SHP77 (cell line): ENCODE measurements at regions not wholly inside any gene's neighbourhood (a gene's known extent, or its start where the extent isn't known, plus 50 kb on each side); places are given as distances from the start of the nearest gene placed in this dataset.

ENCODE experiments used
- DNase-seq, 2 experiments: peaks; one replicate each; lab custom pipeline; 2025; lab: John Stamatoyannopoulos, UW

DNA sequence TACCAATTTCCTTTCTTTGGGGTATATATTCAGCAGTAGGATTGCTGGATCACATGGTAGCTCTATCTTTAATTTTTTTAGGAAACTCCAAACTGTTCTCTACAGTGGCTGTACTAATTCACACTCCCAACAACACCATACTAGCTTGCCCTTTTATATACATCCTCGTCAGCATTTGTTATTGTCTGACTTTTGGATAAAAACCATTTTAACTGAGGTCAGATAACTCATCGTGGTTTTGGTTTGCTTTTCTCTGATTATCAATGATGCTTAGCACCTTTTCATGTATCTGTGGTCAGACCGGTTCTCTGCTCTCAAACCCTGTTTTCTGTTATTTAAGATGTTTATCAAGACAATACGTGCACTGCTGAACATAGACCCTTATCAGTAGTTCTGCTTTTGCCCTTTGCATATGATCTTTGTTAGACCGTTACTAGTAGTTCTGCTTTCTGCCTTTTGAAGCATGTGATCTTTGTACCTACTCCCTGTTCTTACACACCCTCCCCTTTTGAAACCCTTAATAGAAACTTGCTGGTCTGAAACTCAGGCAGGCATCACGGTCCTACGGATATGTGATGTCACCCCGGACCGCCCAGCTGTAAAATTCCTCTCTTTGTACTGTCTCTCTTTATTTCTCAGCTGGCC, 474.3 kb downstream of the RSL24D1 start:
- no peak for DNase-seq

DNA sequence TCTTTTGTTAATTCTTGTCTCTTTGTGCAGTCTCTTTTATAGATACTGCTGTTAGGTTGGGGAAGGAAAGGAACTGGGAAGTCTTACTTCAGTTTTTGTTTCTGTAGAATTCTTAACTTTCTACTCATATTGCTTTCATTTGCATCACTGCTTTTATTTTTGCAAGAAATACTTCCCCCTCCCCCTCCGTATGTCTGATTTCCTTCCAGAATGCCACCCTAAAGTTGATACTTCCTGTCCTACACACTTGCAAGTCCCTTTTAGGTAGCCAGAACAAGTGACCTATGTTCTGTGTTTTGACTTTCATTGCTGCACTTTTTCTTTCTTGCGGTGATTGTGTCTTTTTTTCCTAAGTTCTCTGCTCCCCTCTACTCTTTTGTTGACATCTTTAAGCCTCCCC, 477.4 kb downstream of the RSL24D1 start:
- no peak for DNase-seq

DNA sequence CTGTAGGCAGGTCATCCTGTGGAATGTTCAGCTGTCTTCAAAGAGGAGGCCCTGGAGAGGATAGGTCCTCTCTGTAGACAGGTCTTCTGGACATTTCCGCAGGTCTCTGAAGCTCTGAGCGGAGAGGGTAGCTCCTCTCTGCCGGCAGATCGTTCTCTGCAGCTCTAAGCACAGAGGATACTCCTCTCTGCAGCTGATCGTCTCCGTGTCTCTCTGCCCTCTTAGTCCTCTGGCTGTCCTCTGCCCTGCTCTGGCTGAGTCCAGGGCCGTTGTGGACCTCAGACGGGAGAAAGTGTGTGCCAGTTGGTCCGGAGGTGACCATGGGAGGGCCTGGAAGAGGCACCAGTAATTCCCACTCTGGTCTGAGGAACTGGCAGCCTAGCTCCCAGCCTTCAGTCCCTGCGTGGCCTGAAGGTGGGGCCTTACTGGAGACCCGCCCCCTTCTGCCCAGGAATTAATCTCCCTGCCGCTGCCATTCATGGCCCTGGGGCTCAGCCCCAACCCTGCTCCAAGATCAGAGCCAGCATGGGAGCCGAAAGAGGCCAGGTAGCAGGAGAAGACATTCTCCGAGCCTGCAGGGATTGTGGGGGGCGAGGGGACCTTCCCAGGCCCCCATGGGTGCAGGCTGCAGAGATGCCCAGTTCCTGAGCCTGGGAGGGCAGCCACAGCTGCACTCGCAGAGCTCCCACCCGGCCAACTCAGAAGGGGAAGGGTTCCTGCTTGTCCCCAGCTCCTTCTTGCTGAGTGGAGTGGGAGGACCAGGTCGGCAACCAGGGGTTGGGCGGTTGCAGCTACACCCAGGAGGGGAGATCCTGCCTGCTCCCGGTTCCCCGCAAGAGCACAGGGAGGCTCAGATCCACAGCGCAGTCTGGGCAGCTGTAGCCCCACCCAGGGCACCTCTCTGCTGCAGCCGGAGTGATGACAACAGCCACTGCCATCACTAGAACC, 488.7 kb downstream of the RSL24D1 start:
- DNase-seq, result no peak

GRCh38 chr15:54687628-54688027, 509.1 kb downstream of the RSL24D1 start:
- no peak for DNase-seq
